ENCODE measurements at regions not wholly inside any gene's neighbourhood (a gene's known extent, or its start where the extent isn't known, plus 50 kb on each side); places are given as distances from the start of the nearest gene placed in this dataset.

DNA sequence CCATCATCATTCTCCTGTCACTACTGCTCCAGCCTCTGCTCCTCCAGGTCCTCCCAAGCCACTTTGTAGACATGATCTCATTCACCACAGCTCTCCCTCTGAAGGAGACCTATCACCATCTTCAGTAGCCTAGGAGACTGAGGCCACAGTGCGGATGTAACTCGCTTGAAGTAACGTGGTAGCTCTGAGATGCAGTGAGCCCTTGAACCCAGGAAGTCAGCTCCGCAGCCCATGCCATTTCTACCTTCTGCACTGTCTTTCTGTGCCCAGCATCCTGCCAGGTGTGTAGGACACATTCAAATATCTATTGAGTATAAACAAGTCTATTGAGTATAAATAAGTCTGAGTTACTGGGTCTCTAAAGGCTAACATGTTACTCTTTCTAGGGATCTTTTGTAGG is 164.4 kb downstream of the CDH26 start:
- DNase-seq (ENCODE audit: low read depth in 1 of 2, low spot score in 2 of 2) = no peak
- Histone ChIP-seq H2BK12ac (ENCODE audit: low read depth, low read length) (no peak overlapping the region), H4K20me1 (replicated peaks in 1 of 2; ENCODE audit: control insufficient read depth in 1 of 2, insufficient read depth in 2 of 2, low read length in 2 of 2) (no peaks in the 10 kb centered on the region), H3K9me3 (ENCODE audit: insufficient read depth in 2 of 2, low read depth in 1 of 2, low read length in 1 of 2) (no peaks in the 10 kb centered on the region), H3K4me2 (ENCODE audit: insufficient read depth in 1 of 2, low read depth in 2 of 2, low read length in 2 of 2) (no peak overlapping the region), H3K23ac (ENCODE audit: insufficient read length) (no peak overlapping the region), H2BK20ac (ENCODE audit: low read length) (no peak overlapping the region), H2AK5ac (ENCODE audit: low read depth, low read length) (no peak overlapping the region), H4K5ac (ENCODE audit: insufficient read length, low read depth, low read length) (no peak overlapping the region), H3K36me3 (ENCODE audit: control insufficient read depth in 2 of 4, insufficient read depth in 4 of 4, low read length in 3 of 4) (no peaks in the 10 kb centered on the region), H3K4me3 (ENCODE audit: extremely low read depth in 1 of 4, insufficient read depth in 2 of 4, low read depth in 3 of 4, low read length in 4 of 4) (no peak overlapping the region), H3K23me2 (ENCODE audit: low read depth, low read length) (no peaks in the 10 kb centered on the region), H3K56ac (replicated peaks; ENCODE audit: insufficient read length, low read depth, low read length) (no peak overlapping the region), H3K4ac (replicated peaks; ENCODE audit: insufficient read length, low read depth, low read length) (no peak overlapping the region), H3K14ac (ENCODE audit: insufficient read length) (no peak overlapping the region), H3K9ac (replicated peaks in 1 of 4; ENCODE audit: extremely low read depth in 1 of 4, low read depth in 3 of 4, low read length in 3 of 4) (no peak overlapping the region), H2BK5ac (ENCODE audit: low read depth, low read length) (no peak overlapping the region), H3K79me1 (ENCODE audit: low read depth, low read length) (no peaks in the 10 kb centered on the region), H3K79me2 (ENCODE audit: control insufficient read depth in 1 of 2, insufficient read depth in 2 of 2, low read length in 2 of 2) (no peaks in the 10 kb centered on the region), H2BK15ac (ENCODE audit: low read length) (no peak overlapping the region), H4K91ac (replicated peaks; ENCODE audit: insufficient read length, low read length) (no peak overlapping the region), H3K18ac (ENCODE audit: extremely low read depth, low read length) (no peak overlapping the region), H2BK120ac (replicated peaks; ENCODE audit: low read depth, low read length) (no peak overlapping the region), H3K27ac (ENCODE audit: low read depth, low read length) (no peak overlapping the region), H3K27me3 (replicated peaks in 1 of 4; ENCODE audit: control insufficient read depth in 3 of 4, extremely low read depth in 1 of 4, insufficient read depth in 3 of 4, low read length in 3 of 4) (peaks cover 2 to 10% (median 5%) of the 10 kb centered on the region in 4 experiments; a peak in 4 of 7 replicates), H3K4me1 (replicated peaks in 1 of 4; ENCODE audit: control insufficient read depth in 3 of 4, insufficient read depth in 4 of 4, low read length in 3 of 4) (no peaks in the 10 kb centered on the region), H4K8ac (ENCODE audit: extremely low read depth, insufficient read depth, low read length) (no peak overlapping the region), H2AFZ (ENCODE audit: low read length) (no peak overlapping the region)
- no peak for FAIRE-seq
- CTCF ChIA-PET (ENCODE audit: partially characterized antibody) = interaction anchor here (0.6 to 1.5 kb wide), 3 partner anchors 18 to 66 kb away, joined by 3 read pairs; no protein-coding TSS in a partner anchor
- 97% methylated on average over 4 of the region's 4 CpGs; no CpG with 5 or more reads in 1 of the 2 experiments for WGBS, 2 experiments (ENCODE audit: extremely low coverage in 1 of 2, insufficient coverage in 1 of 2, insufficient read length in 1 of 2, insufficient replicate concordance in 2 of 2, low coverage in 1 of 2, low lambda C conversion rate in 2 of 2, missing lambda C conversion rate in 1 of 2)
- POLR2A ChIA-PET (ENCODE audit: partially characterized antibody) = no interaction called here
- TF ChIP-seq KDM4A (IDR thresholded peaks at IDR 0.05; ENCODE audit: low read depth, low read length, severe bottlenecking) = no peak
- TF ChIP-seq SP1 (IDR thresholded peaks at IDR 0.05; ENCODE audit: low read depth, low read length) = no peak
- TF ChIP-seq RXRA (IDR thresholded peaks at IDR 0.05; ENCODE audit: insufficient read depth, low read depth, low read length) = no peak
- TF ChIP-seq SAP30 (IDR thresholded peaks at IDR 0.05; ENCODE audit: insufficient read depth, insufficient replicate concordance, low read length) = no peak

Data from H1 (cell line).